ENCODE measurements at regions not wholly inside any gene's neighbourhood (a gene's known extent, or its start where the extent isn't known, plus 50 kb on each side); places are given as distances from the start of the nearest gene placed in this dataset.

- Histone ChIP-seq H3K9me3 (ENCODE audit: low read depth) (no peaks in the 10 kb centered on the region), H2AFZ (replicated peaks) (no peak overlapping the region), H3K27me3 (no peaks in the 10 kb centered on the region), H3K4me2 (no peak overlapping the region), H4K20me1 (ENCODE audit: low read depth) (no peaks in the 10 kb centered on the region), H3K36me3 (no peaks in the 10 kb centered on the region), H3K4me3 (no peak overlapping the region), H3K9ac (no peak overlapping the region), H3F3A (ENCODE audit: low read depth) (no peaks in the 10 kb centered on the region), H3K79me2 (ENCODE audit: low read depth) (no peaks in the 10 kb centered on the region), H3K27ac (no peak overlapping the region), H3K4me1 (no peaks in the 10 kb centered on the region)
- H3K27me3 Mint-ChIP-seq (ENCODE audit: insufficient read depth, low read depth), result peaks cover 2% of the 10 kb centered on the region
- TF ChIP-seq EZH2 (IDR thresholded peaks at IDR 0.05), result no peak
- TF ChIP-seq CTCF (IDR thresholded peaks at IDR 0.05), result no peak
- TF ChIP-seq EZH2phosphoT487 (IDR thresholded peaks at IDR 0.05), result no peak
- no peak overlapping the region for H3K27ac Mint-ChIP-seq
- no peak for DNase-seq (ENCODE audit: low spot score)
- H3K36me3 Mint-ChIP-seq, result no peaks in the 10 kb centered on the region
- H3K9me3 Mint-ChIP-seq, result no peaks in the 10 kb centered on the region
- H3K4me1 Mint-ChIP-seq, result peaks cover 11% of the 10 kb centered on the region
- H3K4me3 Mint-ChIP-seq, result no peak overlapping the region
These were observed 237.6 kb downstream of the ALDH8A1 start for GRCh38 chr6:134712311-134712710.

- no peak overlapping the region for H3K27ac Mint-ChIP-seq
- peaks cover 20% of the 10 kb centered on the region for H3K4me1 Mint-ChIP-seq
- Histone ChIP-seq H3K27ac (no peak overlapping the region), H3K36me3 (no peaks in the 10 kb centered on the region), H3K9me3 (ENCODE audit: low read depth) (no peaks in the 10 kb centered on the region), H4K20me1 (ENCODE audit: low read depth) (no peaks in the 10 kb centered on the region), H3K4me2 (no peak overlapping the region), H2AFZ (replicated peaks) (no peak overlapping the region), H3K9ac (no peak overlapping the region), H3K27me3 (no peaks in the 10 kb centered on the region), H3K4me1 (peaks cover 3% of the 10 kb centered on the region), H3F3A (ENCODE audit: low read depth) (no peaks in the 10 kb centered on the region), H3K79me2 (ENCODE audit: low read depth) (no peaks in the 10 kb centered on the region), H3K4me3 (no peak overlapping the region)
- H3K27me3 Mint-ChIP-seq (ENCODE audit: insufficient read depth, low read depth), result peaks cover 2% of the 10 kb centered on the region
- H3K9me3 Mint-ChIP-seq, result no peaks in the 10 kb centered on the region
- no peak for TF ChIP-seq EZH2 (IDR thresholded peaks at IDR 0.05)
- no peak for TF ChIP-seq CTCF (IDR thresholded peaks at IDR 0.05)
- TF ChIP-seq EZH2phosphoT487 (IDR thresholded peaks at IDR 0.05), result no peak
- H3K4me3 Mint-ChIP-seq, result no peak overlapping the region
- H3K36me3 Mint-ChIP-seq, result no peaks in the 10 kb centered on the region
- no peak for DNase-seq (ENCODE audit: low spot score)
These were observed 241.8 kb downstream of the ALDH8A1 start for GRCh38 chr6:134708079-134708478.

GRCh38 chr6:134707342-134708031 is 242.4 kb downstream of the ALDH8A1 start:
- peaks cover 2% of the 10 kb centered on the region for H3K27me3 Mint-ChIP-seq (ENCODE audit: insufficient read depth, low read depth)
- no peaks in the 10 kb centered on the region for H3K36me3 ChIP-seq
- no peak overlapping the region for H3K9ac ChIP-seq
- no peaks in the 10 kb centered on the region for H3K9me3 ChIP-seq (ENCODE audit: low read depth)
- no peak overlapping the region for H3K27ac ChIP-seq
- H3K79me2 ChIP-seq (ENCODE audit: low read depth), result no peaks in the 10 kb centered on the region
- H3K4me2 ChIP-seq, result no peak overlapping the region
- H4K20me1 ChIP-seq (ENCODE audit: low read depth), result no peaks in the 10 kb centered on the region
- peaks cover 20% of the 10 kb centered on the region for H3K4me1 Mint-ChIP-seq
- H3K4me3 Mint-ChIP-seq, result no peak overlapping the region
- no peaks in the 10 kb centered on the region for H3K36me3 Mint-ChIP-seq
- H3K27me3 ChIP-seq, result no peaks in the 10 kb centered on the region
- H3K27ac Mint-ChIP-seq, result no peak overlapping the region
- no peak for TF ChIP-seq EZH2 (IDR thresholded peaks at IDR 0.05)
- no peak for TF ChIP-seq EZH2phosphoT487 (IDR thresholded peaks at IDR 0.05)
- no peak for TF ChIP-seq CTCF (IDR thresholded peaks at IDR 0.05)
- no peaks in the 10 kb centered on the region for H3K9me3 Mint-ChIP-seq
- H3K4me1 ChIP-seq, result peaks cover 3% of the 10 kb centered on the region
- no peak overlapping the region for H2AFZ ChIP-seq (replicated peaks)
- no peak overlapping the region for H3K4me3 ChIP-seq
- DNase-seq (ENCODE audit: low spot score), result peak; percentile 54
- no peaks in the 10 kb centered on the region for H3F3A ChIP-seq (ENCODE audit: low read depth)

Data from neural progenitor cell (in vitro differentiated cells).